KMS-11 (cell line): ENCODE measurements at regions not wholly inside any gene's neighbourhood (a gene's known extent, or its start where the extent isn't known, plus 50 kb on each side); places are given as distances from the start of the nearest gene placed in this dataset.
"Not testable (repeated sequence)": the region's sequence is repeated elsewhere in the genome, so short reads cannot be mapped to it uniquely, and the experiment has no call there.

Experiments
- H2AFZ ChIP-seq: fragments of 200-600 bp; sonication (generic); 2 replicates; pipeline ENCODE4 v1.6.1; 2016; ENCODE audit warnings: antibody characterized with exemption, mixed run types, low read depth
- H3K27ac ChIP-seq: fragments of 200-600 bp; sonication (generic); 2 replicates; pipeline ENCODE4 v1.6.1; 2016; ENCODE audit warnings: mild to moderate bottlenecking, mixed run types
- H3K27me3 ChIP-seq: fragments of 200-600 bp; sonication (generic); 2 replicates; pipeline ENCODE4 v1.6.1; 2017; ENCODE audit warnings: mild to moderate bottlenecking, low read depth, mixed run types, moderate library complexity; ENCODE audit not compliant: insufficient read depth
- H3K36me3 ChIP-seq: fragments of 200-600 bp; sonication (generic); 2 replicates; pipeline ENCODE4 v1.6.1; 2017; ENCODE audit warnings: mild to moderate bottlenecking, mixed run types; ENCODE audit not compliant: insufficient read depth
- H3K4me1 ChIP-seq: fragments of 200-600 bp; sonication (generic); 2 replicates; pipeline ENCODE4 v1.6.1; 2016; ENCODE audit warnings: mild to moderate bottlenecking, low read depth, mixed run types; ENCODE audit not compliant: poor library complexity, severe bottlenecking
- H3K4me2 ChIP-seq: fragments of 200-600 bp; sonication (generic); 2 replicates; pipeline ENCODE4 v1.7.0; 2016; ENCODE audit warnings: mild to moderate bottlenecking, mixed run types
- H3K4me3 ChIP-seq: fragments of 200-600 bp; sonication (generic); IDR thresholded peaks from 2 replicates; pipeline ENCODE4 v1.6.1; 2017; ENCODE audit warnings: low read depth, low read length, mixed read lengths; ENCODE audit not compliant: insufficient read depth
- H3K79me2 ChIP-seq: fragments of 200-600 bp; sonication (generic); 2 replicates; pipeline ENCODE4 v1.6.1; 2016; ENCODE audit warnings: low read depth, mixed run types; ENCODE audit not compliant: insufficient read depth
- H3K9ac ChIP-seq: fragments of 200-600 bp; sonication (generic); 2 replicates; pipeline ENCODE4 v1.6.1; 2016; ENCODE audit warnings: mild to moderate bottlenecking, mixed run types
- H4K20me1 ChIP-seq: fragments of 200-600 bp; sonication (generic); 2 replicates; pipeline ENCODE4 v1.6.1; 2016; ENCODE audit warnings: mild to moderate bottlenecking, mixed run types; ENCODE audit not compliant: insufficient read depth
- TF ChIP-seq, protein P1 (sequence below): fragments of 200-600 bp; sonication (generic); conservative IDR thresholded peaks from 2 replicates; pipeline ENCODE4 v1.6.1; 2017; ENCODE audit warnings: low read depth, mild to moderate bottlenecking, antibody characterized with exemption, low read length, moderate library complexity, mixed read lengths

DNA sequence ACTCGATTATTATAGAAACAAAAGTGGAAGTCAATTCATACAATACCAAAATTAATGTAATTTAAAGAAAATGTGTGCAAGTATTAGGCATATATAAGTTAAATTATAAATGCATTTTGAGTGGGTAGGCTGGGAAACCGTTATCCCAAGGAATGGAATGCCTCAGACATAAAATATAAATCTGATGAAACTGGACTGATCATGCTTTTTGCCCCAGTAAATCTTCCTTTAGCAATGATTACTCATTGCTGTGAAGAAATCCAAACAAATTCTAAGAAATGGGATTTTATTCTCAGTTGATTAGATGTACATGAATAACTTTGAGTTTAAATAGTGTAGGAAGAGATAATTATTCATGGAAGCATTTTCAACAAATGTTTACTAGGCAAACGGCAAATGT is 185.5 kb upstream of the KCNMB2 start:
- Histone ChIP-seq H3K9ac (no peak overlapping the region), H3K27me3 (no peaks in the 10 kb centered on the region), H3K79me2 (no peaks in the 10 kb centered on the region), H3K4me1 (no peaks in the 10 kb centered on the region), H3K4me2 (no peak overlapping the region), H4K20me1 (no peaks in the 10 kb centered on the region), H2AFZ (no peak overlapping the region), H3K4me3 (no peak overlapping the region), H3K36me3 (no peaks in the 10 kb centered on the region), H3K27ac (no peak overlapping the region)
- TF ChIP-seq, protein P1, sequence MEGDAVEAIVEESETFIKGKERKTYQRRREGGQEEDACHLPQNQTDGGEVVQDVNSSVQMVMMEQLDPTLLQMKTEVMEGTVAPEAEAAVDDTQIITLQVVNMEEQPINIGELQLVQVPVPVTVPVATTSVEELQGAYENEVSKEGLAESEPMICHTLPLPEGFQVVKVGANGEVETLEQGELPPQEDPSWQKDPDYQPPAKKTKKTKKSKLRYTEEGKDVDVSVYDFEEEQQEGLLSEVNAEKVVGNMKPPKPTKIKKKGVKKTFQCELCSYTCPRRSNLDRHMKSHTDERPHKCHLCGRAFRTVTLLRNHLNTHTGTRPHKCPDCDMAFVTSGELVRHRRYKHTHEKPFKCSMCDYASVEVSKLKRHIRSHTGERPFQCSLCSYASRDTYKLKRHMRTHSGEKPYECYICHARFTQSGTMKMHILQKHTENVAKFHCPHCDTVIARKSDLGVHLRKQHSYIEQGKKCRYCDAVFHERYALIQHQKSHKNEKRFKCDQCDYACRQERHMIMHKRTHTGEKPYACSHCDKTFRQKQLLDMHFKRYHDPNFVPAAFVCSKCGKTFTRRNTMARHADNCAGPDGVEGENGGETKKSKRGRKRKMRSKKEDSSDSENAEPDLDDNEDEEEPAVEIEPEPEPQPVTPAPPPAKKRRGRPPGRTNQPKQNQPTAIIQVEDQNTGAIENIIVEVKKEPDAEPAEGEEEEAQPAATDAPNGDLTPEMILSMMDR, result no peak

DNA sequence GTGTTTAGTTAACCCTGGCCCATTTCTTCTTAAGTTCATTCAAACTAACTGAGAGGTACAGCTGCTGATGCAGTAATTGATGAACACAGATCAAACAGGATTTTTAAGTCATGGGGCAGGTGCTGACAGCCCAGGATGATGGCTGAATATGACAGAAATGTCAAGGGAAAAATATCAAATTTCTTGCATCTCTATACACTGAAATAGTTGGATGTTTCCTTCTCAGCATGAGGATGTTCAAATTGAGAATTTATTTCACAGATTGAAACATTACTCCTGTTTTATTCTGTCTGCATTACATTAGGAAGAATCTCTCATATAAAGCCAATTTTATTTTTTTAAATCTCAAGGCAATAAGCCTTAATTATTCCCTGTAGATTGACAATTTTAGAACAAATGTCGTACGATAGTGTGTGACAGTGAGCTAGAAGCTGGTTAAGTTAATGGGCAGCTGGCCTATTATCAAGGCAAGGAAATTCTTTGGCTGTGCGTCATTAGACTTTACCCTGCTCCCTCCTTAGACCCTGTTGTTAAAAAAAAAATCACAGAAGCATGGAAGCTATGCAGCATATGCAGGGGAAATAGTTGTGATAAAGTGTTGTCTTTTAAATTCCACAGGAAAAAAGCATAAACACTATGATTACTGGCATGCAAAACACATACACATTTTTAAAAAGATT is 183.8 kb upstream of the KCNMB2 start:
- TF ChIP-seq, protein P1, result no peak
- Histone ChIP-seq H3K9ac (no peak overlapping the region), H3K27me3 (no peaks in the 10 kb centered on the region), H3K4me1 (no peaks in the 10 kb centered on the region), H3K79me2 (no peaks in the 10 kb centered on the region), H2AFZ (no peak overlapping the region), H4K20me1 (no peaks in the 10 kb centered on the region), H3K36me3 (no peaks in the 10 kb centered on the region), H3K27ac (no peak overlapping the region), H3K4me3 (no peak overlapping the region), H3K4me2 (no peak overlapping the region)

DNA sequence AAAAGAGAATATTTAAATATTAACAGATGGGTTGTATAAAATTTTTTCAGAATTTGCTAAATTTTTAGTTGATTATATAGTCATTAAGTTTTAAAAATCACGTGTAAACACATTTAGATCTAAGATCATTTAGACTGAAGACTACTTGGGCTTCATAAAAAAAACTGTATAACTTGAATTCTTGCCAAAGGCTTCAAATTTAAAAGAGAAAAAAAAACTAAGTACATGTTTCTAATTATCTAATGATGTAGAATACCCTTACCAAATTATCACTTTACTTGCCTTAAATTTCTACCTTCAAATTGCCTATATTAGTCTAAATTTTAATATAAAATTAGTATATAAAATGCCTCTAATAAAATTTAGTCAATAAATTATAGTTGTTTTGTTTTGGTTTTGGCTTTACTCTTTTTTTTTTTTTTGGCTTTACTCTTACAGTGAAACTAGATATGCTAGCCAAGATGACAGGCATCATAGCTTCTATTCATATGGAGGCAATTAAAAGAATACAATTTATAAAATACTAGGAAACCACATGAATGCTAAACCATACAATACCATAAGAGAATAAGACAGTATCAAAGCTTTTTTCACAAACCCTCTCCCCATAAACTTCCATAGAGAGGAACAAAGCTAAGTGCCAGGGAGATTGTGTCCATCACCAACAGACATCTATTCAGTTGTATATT is 183.1 kb upstream of the KCNMB2 start:
- H3K79me2 ChIP-seq, result no peaks in the 10 kb centered on the region
- H3K4me1 ChIP-seq, result no peaks in the 10 kb centered on the region
- no peak overlapping the region for H3K27ac ChIP-seq
- H4K20me1 ChIP-seq, result no peaks in the 10 kb centered on the region
- no peak overlapping the region for H3K4me2 ChIP-seq
- H3K4me3 ChIP-seq, result no peak overlapping the region
- no peaks in the 10 kb centered on the region for H3K36me3 ChIP-seq
- no peak overlapping the region for H2AFZ ChIP-seq
- TF ChIP-seq, protein P1, result no peak
- H3K27me3 ChIP-seq, result no peaks in the 10 kb centered on the region
- H3K9ac ChIP-seq, result no peak overlapping the region

DNA sequence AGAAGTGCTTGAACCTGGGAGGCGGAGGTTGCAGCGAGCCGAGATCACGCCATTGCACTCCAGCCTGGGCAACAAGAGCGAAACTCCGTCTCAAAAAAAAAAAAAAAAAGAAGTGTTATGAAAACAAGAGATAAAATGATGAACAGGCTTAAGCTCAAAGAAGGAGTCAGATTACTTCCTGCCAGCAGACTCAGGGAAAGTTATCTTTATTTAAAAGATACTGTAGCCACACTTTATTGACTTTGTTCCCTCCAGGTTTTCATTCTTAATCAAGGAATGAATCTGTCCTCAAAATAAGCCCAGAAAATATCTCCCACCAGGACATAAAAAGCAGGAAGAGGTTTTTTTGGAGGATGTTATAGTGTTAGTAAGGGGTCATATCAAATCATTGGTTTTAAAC is 176.5 kb upstream of the KCNMB2 start:
- Histone ChIP-seq H3K9ac (no peak overlapping the region), H3K36me3 (no peaks in the 10 kb centered on the region), H3K27ac (no peak overlapping the region), H3K4me2 (no peak overlapping the region), H3K4me3 (no peak overlapping the region), H3K27me3 (no peaks in the 10 kb centered on the region), H3K4me1 (no peaks in the 10 kb centered on the region), H3K79me2 (no peaks in the 10 kb centered on the region), H4K20me1 (no peaks in the 10 kb centered on the region), H2AFZ (no peak overlapping the region)
- TF ChIP-seq, protein P1, result no peak

DNA sequence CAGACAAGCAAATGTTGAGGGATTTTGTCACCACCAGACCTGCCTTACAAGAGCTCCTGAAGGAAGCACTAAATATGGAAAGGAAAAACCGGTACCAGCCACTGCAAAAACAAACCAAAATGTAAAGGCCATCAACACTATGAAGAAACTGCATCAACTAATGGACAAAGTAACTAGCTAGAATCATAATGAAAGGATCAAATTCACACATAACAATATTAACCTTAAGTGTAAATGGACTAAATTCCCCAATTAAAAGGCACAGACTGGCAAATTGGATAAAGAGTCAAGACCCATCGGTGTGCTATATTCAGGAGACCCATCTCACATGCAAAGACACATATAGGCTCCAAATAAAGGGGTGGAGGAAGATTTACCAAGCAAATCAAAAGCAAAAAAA is 173.2 kb upstream of the KCNMB2 start:
- not testable (repeated sequence) for H3K4me1 ChIP-seq, H3K27ac ChIP-seq, H3K36me3 ChIP-seq, H2AFZ ChIP-seq, H3K79me2 ChIP-seq, H3K4me3 ChIP-seq, H3K27me3 ChIP-seq, H3K9ac ChIP-seq, H4K20me1 ChIP-seq, H3K4me2 ChIP-seq
